ENCODE measurements at regions not wholly inside any gene's neighbourhood (a gene's known extent, or its start where the extent isn't known, plus 50 kb on each side); places are given as distances from the start of the nearest gene placed in this dataset.

DNA sequence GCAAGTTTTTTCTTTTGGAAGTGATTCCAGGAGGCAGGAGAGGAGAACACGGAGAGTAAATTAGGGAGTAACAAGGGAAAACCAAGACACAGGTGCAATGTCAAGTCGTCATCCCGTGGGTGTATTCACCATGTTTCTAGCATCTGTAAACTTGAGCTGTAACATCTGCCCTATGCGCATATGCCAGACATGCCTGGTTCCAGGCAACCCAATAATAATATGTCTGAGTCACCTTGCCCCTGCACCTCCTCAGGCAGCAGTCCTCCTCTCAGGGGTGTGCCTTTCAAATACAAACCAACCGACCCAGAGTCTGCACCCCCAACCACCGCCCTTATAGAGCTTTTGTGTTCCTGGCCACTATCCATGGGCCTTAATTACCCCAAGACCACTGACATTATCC lies 107.0 kb upstream of the PDE1C start:
- no peak for DNase-seq (ENCODE audit: low spot score)

DNA sequence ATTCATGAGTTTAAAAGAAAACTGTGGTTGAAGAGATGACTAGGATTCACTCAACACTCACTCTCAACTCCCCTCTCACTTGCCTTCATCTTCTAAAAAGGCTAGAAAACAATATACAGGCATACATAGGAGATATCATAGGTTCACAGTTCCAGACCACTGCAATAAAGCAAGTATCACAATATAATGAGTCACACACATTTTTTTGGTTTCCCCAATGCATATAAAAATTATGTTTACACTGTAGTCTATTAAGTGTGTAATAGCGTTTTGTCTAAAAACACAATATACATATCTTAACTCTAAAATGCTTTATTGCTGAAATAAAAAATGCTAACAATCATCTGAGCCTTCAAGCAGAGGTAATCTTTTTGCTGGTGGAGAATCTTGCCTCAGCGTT lies 104.9 kb upstream of the PDE1C start:
- DNase-seq (ENCODE audit: low spot score): no peak

DNA sequence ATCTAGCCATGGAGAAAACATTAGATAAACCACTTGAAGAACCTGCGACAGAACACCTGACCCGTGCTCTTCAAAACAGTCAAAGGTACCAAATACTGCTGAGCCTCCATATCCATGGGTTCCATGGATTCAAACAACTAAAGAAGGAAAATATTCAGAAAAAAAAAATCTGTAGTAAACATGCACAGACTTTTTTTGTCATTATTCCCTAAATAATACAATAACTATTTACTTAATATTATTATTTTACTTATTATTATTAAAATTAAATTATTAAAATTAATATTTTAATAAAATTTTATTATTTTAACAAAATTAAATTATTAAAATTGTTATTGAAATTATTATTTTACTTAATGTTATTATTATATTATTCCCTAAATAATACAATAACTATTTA lies 101.0 kb upstream of the PDE1C start:
- DNase-seq (ENCODE audit: low spot score): no peak

DNA sequence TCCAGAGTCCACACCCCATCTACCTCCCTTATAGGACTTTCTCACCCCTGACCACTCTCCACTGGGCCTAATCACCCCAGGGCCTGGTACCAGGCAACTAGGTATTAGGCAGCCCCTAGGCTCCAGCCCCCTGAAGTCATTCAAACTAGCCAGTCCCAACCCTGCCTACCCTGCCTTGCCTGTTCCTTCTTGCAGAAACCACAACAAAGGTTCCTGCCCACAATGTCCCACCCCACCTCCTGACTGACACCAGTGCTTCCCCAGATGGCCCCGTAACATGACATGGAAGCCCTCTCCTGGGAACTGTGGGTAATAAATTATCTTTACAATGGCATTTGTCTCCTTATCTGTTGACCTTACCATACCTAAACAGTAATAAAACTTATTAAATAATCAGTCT lies 100.6 kb upstream of the PDE1C start:
- no peak for DNase-seq (ENCODE audit: low spot score)

DNA sequence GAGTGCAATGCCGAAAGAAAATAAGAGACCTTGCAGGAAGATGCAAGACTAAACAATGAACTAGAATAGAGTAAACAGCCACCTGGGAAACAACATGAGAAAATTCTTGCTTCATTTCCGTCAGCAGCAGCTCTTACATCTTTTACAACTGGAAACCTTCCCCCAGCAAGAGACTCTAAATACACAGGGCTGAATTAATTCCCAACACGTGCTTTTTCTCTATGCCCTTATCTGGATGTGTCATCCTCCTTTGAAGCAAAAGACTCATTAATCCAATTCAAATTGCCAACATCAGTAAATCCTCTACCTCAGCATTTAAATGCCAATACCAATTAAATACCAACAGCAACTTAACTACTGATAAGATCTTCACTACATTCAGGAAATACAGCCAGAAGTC lies 99.0 kb upstream of the PDE1C start:
- no peak for DNase-seq (ENCODE audit: low spot score)

DNA sequence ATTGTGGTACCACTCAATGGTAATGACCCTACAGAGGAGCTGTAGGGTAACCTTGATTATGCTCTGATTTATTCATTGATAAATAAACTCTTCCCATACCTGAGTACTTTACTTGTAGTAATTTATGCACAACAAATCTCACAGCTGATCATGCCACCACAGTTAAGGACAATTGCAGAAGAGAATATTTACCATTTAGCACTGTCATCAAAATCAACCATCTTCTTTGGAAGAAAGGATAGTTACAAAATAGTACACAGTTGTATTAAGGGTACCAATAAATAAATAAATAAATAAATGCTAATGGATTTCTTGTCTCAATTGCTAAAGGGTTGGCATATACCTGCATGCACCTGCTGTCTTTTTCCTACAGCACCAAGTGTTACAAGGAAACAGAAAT lies 97.6 kb upstream of the PDE1C start:
- DNase-seq (ENCODE audit: low spot score): no peak

DNA sequence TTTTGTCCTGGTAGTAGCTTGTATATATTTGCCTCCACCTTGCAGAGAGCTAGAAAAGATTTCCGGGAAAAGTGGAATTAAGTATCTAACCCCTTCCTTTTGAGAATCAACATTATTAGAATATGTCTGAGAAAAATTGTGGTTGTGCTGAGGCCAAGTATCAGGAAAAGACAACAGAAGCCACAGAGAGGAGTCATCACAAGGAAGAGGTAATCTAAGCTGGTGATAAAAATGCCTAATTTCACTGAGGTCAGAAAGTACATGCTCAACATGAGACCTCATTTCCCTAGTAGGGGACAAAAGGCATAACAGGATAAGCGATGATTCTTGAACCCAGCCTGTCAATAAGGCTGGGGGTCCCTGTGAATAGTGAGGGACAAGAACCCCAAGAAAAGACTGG lies 97.0 kb upstream of the PDE1C start:
- DNase-seq (ENCODE audit: low spot score): no peak

DNA sequence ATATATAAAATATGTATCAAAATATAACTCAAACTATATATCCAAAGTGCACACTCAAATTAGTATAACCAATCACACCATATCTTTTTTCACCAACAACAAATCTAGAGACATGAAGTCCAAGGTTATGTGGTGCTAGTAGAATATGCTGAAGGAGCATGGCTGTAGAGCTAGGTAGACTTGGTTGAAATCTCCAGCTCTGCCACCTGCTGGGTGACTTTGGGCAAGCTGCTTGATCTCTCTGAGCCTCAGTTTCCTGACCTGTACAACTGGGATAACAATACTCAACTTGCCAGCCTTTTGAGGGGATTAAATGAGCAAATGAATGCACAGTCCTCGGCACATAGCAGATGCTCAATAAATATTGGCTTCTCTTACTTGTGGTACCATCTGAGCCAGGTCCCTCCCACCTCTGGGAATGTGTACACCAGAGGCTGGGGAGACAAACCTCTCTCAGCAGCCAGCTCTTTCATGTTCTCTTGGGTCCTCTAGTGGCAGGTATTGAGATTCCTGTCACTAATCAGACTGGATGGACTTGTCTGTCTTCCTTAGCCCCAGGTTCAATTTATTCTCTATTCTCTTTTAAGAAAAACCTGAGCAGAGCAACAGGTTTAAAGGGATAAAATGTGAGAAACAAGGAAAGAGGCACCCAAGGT lies 94.3 kb upstream of the PDE1C start:
- peak; percentile 73 for DNase-seq (ENCODE audit: low spot score)

DNA sequence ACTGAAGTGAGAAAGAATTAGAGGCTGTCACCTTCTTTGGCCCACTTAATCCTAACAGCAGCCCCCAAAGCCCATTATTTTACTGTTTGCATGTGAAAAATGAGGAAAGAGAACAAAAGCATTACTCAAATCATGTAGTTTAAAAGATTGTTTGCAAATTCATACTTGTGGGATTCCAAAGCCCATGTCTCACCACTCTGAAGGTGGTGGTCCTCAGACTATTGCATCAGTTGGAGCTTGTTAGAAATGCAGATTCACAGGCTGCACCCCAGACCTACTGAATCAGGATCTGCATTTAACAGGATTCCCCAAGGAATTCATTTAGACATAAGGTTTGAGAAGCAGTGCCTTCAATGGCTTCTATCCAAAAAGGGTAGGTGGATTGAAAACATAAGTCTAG lies 93.7 kb upstream of the PDE1C start:
- no peak for DNase-seq (ENCODE audit: low spot score)

DNA sequence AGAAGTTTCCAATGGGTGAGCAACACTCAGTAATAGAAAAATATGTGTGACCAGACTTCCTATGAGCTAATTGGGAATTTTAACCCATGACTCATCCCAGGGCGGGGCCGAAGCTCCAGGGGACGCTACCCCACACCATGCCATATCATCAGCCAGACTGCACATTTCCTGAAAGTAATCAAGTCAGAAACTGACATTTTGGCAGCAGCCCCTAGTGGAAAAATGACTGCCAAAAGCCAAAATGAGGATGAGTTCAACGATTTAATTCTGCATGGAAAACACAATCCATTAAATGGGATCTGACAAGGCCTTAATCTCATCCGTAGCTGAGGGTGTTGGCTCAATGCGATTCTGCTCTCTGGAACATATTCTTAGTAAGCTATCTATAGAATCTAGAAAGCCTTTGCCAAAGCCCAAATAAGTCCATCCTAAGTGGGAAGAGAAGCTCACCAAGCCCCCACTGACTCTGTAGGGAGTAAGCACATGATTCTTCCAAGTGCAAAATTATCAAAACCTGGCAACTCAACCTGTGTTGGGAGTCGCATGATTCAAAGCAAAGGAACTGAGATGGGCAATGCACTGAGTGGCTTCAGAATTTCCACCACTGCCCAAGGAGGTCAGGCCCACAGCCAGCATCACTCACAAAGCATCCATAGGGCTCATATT lies 93.1 kb upstream of the PDE1C start:
- no peak for DNase-seq (ENCODE audit: low spot score)

DNA sequence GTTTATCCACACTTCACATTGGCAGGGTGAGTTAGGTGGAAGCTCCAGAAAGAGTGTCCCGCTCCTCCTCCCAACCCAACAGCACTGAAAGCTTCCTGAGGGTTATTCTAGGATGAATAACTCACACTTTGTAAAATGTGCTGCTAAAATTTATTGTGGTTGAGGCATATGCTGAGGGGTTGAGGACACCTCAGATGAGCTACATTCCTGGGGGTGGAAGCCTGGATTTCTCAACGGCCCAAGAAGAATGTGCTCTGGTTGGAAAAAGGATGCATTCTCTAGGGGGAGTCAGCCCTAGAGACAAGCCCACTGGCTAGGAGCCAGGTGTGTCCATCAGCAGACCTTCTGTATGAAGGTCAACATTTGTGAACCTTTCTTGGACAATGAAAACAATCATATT lies 91.5 kb upstream of the PDE1C start:
- DNase-seq (ENCODE audit: low spot score): no peak

DNA sequence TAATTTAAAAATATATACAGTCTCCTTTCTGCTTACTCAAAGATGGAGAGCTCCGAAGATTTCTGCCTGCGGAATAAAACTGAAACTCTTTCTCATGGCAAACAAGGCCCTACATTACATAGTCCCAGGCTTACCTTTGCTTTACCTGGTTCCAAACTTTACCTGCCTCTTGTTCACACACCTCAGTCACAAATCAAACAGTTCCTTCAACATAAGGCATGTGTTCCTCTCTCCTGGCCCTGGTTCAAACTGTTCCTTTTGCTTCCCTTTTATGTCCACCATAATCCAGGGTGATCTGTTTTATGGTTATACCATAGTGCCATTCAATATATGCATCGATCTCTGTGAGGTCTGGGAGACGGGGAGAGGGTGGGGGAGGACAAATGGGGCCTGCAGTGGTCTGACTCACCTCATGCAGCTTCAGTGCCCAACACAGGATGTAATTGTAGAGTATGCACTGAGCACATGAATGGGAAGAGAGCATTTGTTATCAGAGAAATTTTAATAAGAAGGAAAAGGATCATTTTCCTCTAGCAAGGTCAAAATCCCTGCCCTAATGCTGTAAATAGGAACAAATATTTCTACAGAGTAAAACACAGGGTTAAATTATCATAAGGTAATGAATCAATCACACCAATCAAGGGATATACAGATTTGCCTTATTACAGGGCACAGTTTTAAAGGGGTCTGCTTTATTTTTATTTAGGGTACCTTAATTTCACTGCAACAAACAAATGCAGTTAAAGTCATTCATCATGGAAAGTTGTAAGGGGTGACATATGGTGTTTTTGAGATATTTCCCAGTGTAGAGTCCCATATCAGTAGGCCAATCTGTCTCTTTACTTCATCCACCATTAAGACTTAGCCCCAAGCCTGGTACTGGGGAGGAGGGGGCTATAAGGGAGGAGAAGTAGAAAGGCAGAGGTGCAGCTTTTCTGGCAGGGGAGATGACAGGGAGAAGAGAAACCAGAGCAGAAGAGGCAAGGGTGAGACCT lies 88.8 kb upstream of the PDE1C start:
- no peak for DNase-seq (ENCODE audit: low spot score)

DNA sequence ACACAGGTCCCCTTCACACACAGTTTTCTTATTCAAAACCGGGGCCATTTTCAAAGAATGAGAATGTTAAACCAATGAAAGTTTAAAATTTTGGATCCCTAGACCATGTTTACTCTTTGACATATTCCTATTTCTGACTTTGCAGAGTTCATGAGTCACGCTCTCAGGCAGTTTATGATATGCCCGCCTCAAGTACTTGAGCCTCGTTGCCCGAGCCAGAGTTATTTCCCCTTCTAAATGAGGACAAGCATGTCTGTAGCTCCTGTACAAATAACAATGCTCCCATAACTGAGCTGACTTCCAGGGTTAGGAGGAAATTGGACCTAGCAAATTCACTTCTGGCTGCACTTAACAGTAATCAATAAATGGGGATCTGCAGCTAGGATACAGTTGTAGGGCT lies 87.9 kb upstream of the PDE1C start:
- DNase-seq (ENCODE audit: low spot score): no peak

DNA sequence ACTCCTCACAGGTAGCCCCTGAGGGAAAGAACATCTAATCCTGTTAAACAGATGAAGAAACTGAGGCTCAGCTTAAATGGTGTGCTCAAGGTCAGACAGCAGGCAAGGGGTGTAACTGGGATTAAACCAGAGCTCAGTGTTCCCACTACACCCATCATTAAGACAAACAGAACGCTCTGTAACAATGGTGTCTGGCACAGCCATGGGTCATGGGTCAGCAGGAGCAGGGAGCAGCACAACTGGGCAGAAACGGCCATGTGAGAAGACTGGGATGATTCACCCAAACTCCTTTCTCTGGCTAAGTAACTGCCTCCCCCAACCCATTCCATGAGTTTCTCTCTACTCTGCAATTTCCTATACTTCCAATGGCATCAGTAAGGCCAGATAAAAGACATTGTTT lies 85.5 kb upstream of the PDE1C start:
- no peak for DNase-seq (ENCODE audit: low spot score)

DNA sequence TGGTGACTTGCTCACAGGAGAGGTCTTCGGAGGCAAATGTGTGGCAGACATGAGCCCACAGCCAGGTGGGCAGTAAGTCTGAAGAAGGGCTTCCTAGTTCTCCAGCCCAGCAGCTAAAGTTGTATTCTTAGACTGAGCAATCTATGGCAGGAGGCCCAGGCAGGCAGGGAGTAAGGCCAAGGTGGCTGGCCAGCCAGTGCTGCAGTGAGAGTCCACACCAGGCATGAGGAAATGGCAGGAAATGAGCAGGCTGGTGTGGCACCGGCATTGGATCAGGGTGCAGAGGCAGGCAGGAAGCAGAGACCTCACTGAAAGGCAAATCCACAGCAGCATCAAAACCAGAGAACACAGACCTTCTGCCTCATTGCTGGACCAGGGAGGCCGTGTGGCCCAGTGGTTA lies 84.6 kb upstream of the PDE1C start:
- DNase-seq (ENCODE audit: low spot score): no peak

DNA sequence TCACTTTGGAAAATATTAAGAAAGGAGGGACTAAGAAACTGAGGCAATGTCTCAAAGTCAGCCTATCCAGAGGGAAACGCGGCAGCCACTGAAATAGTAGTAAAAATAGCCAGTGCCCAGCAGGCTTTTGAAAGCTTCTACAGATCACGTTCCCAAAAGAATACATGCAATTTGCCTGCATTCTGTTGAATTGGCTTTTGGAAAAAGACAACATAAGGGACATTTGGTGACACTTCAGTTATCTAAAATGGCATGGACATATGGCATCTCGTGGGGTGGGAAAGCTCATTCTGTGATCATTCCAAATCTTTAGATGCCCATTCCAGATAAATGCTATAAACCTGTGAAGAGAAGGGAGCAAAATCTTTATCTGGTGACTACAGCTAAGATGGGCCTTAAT lies 82.8 kb upstream of the PDE1C start:
- no peak for DNase-seq (ENCODE audit: low spot score)

DNA sequence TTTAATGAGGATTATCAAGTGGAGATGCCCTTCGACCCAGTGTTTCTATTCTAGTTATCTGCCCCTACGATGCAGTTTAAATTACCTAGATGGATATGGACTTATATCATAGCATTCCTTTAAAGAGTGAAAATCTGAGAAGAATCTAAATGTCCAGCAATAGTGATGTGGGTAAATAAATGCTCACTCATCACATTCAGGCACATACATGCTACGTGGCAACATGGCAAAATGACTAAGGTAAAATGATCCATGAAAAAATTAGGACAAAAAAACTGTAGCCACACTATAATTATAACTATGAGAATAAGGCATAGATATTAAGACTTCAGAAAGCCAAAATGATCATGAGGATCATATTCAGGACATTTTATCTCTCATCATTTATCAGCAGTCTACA lies 82.4 kb upstream of the PDE1C start:
- no peak for DNase-seq (ENCODE audit: low spot score)

DNA sequence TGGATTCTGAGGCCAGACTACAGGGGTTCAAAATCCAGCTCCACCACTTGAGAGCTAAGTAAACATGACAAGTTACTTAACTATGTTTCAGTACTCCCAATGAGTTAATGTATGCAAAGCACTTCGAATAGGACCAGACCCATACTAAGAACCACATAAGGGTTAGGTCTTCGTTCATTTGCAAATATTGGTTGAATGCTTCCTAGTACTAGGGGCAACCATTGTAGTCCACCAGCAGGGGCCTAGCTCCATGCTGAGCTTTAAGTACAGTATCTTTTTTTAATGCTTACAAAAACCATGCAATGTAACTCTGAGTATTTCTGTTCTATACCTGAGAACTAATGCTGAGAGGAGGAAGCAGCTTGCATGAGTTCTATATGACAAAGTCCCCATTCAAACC lies 80.4 kb upstream of the PDE1C start:
- no peak for DNase-seq (ENCODE audit: low spot score)

DNA sequence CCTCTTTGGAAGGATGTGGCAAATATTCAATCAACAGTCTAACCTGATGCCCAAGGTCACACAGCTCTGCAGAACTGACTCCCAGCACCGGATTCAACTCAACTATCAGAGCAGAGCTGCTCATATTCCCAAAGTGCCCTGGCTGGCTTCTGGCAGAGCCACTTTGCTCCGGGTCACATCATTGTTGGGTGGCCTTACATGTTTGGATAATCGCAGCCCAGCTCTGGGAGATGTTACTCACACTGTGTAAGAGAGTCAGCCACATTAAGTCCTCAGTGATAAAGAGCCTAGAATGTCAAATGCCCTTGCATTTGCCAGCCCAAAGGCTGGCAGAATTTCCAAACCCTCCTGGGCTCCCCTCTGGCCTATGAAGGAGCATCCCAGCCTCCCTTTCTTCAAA lies 79.8 kb upstream of the PDE1C start:
- no peak for DNase-seq (ENCODE audit: low spot score)

DNA sequence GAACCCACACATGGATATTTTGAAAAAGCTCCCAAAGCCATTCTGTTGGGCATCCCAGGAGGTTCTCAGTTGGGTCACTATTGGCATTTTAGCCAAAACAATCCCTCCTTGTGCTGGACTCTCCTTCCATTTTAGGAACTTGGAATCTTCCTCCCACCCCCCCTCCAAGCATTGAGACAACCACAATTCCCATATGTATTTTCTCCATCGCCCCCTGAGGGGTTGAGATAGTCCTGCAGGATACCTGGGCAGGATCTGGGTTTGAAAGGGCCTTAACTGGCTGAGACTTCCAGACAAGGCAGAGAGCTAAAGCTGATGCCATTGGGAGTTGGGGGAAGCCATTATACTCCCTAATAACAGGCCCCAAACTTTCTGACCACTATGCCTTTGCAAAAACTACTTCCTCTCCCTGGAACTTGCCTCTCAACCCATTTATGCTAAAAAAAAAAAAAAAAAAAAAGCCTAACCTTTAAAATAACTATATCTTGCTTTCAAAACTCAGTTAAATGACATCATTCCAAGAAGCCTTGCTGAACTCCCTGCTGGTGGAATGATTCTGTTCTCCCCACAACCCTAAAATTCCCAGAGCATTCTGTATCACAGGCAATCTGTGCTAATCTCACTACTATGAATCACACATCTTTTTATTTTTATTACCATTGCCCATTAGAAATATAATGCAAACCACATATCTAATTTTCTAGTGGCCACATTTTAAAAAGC lies 77.5 kb upstream of the PDE1C start:
- DNase-seq (ENCODE audit: low spot score): no peak

DNA sequence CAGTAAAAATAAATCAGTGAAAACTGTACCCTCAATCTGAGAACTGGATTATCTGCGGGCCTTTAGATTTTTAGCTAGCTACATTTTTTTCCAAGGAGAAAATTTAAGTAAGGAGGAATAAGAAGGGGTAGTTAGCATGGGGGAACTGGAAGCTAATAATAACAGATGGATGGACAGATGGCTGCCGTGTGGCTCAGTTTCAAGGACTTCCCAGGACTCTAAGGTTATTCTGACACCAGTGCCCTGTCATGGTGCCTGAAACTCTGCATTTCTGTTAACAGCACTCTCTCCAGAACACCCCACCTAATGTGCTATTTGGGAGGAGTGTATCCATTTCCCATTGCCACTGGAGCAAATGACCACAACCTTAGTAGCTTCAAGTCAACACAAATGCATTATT lies 75.7 kb upstream of the PDE1C start:
- DNase-seq (ENCODE audit: low spot score): no peak

DNA sequence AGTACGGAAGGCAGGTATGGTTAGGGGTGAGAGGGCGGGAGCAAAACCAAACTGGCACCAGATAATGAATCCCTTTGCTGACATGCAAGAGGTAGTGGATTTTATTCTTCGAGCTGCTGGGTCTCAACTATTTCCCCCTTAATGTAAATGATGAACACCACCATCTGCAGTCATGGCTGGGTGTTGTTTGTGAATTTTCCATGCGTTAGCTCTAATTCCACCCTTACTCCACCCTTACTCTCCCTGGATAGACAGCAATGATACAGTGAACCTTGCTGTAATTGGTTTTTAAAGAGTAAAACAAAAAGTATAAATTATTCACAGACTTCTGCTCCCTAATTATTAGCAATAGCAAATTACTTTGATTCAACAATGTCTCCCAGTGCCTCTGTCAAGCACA lies 74.5 kb upstream of the PDE1C start:
- no peak for DNase-seq (ENCODE audit: low spot score)

Data from iPS-NIHi11 (cell line).